ENCODE measurements at regions not wholly inside any gene's neighbourhood (a gene's known extent, or its start where the extent isn't known, plus 50 kb on each side); places are given as distances from the start of the nearest gene placed in this dataset.
"Not testable (repeated sequence)": the region's sequence is repeated elsewhere in the genome, so short reads cannot be mapped to it uniquely, and the experiment has no call there.

DNA sequence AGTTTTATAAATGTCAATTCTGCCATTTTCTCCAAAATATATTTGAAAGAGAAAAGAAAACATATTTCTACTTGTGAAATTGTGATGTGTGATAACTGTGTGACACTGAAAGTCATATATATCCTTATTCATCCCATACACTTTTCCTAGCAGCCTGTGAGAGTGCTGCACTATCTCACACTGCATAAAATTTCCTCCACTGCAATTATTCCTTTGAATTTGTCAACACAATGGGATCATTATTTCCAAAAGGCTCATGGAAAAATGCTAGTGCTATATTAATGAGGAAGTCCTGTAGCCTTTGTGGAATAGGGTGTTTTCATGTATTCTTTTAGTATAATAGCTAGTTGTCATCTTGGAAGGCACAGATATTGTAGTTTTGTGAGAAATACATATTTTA is 504.1 kb downstream of the RPL10L start:
- Histone ChIP-seq H3K9me3 (ENCODE audit: insufficient read depth, low read length) (no peaks in the 10 kb centered on the region), H3K9ac (ENCODE audit: insufficient read length, low read depth) (no peak overlapping the region), H3K27me3 (ENCODE audit: insufficient read depth, insufficient read length) (no peaks in the 10 kb centered on the region), H3K36me3 (ENCODE audit: insufficient read depth, insufficient read length, low read length) (no peaks in the 10 kb centered on the region), H3K4me3 (ENCODE audit: insufficient read length, low read depth) (no peak overlapping the region), H3K4me1 (ENCODE audit: insufficient read depth, insufficient read length) (no peaks in the 10 kb centered on the region)
- TF ChIP-seq SUZ12 (IDR thresholded peaks at IDR 0.05; ENCODE audit: extremely low read depth, insufficient read depth, insufficient read length) (no peak), ZNF274 (IDR thresholded peaks at IDR 0.05; ENCODE audit: low read depth, low read length) (no peak), YY1 (IDR thresholded peaks at IDR 0.05; ENCODE audit: insufficient read depth, insufficient read length) (no peak)
- no peak for DNase-seq (ENCODE audit: low read depth, low spot score)

DNA sequence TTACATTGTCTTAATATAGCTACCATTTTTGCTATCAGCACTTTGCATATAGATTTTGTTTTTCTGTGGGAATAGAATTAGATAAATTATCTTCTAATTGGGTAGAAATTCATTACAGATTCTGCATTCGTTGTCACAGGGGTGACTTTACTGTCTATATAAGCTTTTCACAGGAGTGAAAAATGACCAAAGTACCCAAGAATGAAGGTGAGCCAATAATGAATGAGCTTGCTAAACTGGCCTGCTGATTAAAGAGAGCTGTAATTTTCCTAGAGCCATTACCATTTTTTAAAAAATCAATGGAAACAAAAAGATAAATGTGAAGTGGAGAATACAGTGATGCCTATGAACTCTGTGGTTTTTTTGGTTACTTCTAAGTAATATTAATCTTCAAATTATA is 504.6 kb downstream of the RPL10L start:
- no peak for DNase-seq (ENCODE audit: low read depth, low spot score)
- H3K36me3 ChIP-seq (ENCODE audit: insufficient read depth, insufficient read length, low read length), result no peaks in the 10 kb centered on the region

DNA sequence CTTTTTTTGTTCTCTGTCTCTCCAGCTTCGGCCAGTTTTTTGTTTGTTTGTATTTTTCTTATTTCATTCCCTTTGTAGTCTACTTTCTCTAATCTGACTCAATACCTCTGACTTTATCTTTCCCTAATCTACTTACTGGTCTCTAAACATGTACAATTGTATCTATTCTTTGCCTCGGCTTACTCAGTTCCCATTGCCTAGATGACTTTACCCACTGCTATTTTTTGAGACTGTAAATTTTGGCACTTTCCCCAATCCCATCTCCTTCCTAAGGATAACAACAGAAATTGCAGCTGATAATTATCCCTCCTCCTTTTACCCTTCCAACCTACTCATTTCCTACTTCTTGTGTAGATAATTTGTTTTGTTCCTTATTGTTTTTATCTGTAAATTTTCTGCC is 511.1 kb downstream of the RPL10L start:
- H3K9ac ChIP-seq (ENCODE audit: insufficient read length, low read depth), result no peak overlapping the region
- H3K27me3 ChIP-seq (ENCODE audit: insufficient read depth, insufficient read length), result no peaks in the 10 kb centered on the region
- no peaks in the 10 kb centered on the region for H3K4me1 ChIP-seq (ENCODE audit: insufficient read depth, insufficient read length)
- no peak for TF ChIP-seq ZNF274 (IDR thresholded peaks at IDR 0.05; ENCODE audit: low read depth, low read length)
- no peak for TF ChIP-seq SUZ12 (IDR thresholded peaks at IDR 0.05; ENCODE audit: extremely low read depth, insufficient read depth, insufficient read length)
- no peak for TF ChIP-seq YY1 (IDR thresholded peaks at IDR 0.05; ENCODE audit: insufficient read depth, insufficient read length)
- no peak overlapping the region for H3K4me3 ChIP-seq (ENCODE audit: insufficient read length, low read depth)
- H3K36me3 ChIP-seq (ENCODE audit: insufficient read depth, insufficient read length, low read length), result no peaks in the 10 kb centered on the region
- H3K9me3 ChIP-seq (ENCODE audit: insufficient read depth, low read length), result no peaks in the 10 kb centered on the region
- no peak for DNase-seq (ENCODE audit: low read depth, low spot score)

More for the DNA sequence above, 504.6 kb downstream of the RPL10L start:
- Histone ChIP-seq H3K4me1 (ENCODE audit: insufficient read depth, insufficient read length) (no peaks in the 10 kb centered on the region), H3K27me3 (ENCODE audit: insufficient read depth, insufficient read length) (no peaks in the 10 kb centered on the region), H3K9ac (ENCODE audit: insufficient read length, low read depth) (no peak overlapping the region), H3K4me3 (ENCODE audit: insufficient read length, low read depth) (no peak overlapping the region), H3K9me3 (ENCODE audit: insufficient read depth, low read length) (no peaks in the 10 kb centered on the region)
- TF ChIP-seq ZNF274 (IDR thresholded peaks at IDR 0.05; ENCODE audit: low read depth, low read length) (no peak), SUZ12 (IDR thresholded peaks at IDR 0.05; ENCODE audit: extremely low read depth, insufficient read depth, insufficient read length) (no peak), YY1 (IDR thresholded peaks at IDR 0.05; ENCODE audit: insufficient read depth, insufficient read length) (no peak)

DNA sequence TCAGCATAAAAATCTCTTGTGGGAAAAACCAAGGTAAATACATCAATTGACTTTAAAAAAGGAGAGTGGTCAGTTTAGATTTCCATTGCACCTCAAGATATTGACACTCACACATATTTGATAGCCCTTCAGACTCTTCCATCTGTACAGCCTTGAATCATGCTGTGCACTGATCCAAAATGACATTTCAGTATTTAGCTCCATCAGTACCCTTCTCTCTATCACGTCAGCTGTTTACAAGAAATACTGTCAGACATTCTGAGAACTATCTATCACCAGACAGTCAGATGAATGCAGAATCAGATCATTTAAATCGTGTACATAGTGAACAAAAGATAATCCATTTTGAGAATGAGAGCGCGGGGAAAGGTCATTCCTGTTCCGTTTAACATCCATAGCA is 511.9 kb downstream of the RPL10L start:
- Histone ChIP-seq H3K36me3 (ENCODE audit: insufficient read depth, insufficient read length, low read length) (no peaks in the 10 kb centered on the region), H3K4me1 (ENCODE audit: insufficient read depth, insufficient read length) (no peaks in the 10 kb centered on the region), H3K27me3 (ENCODE audit: insufficient read depth, insufficient read length) (no peaks in the 10 kb centered on the region), H3K9ac (ENCODE audit: insufficient read length, low read depth) (no peak overlapping the region), H3K9me3 (ENCODE audit: insufficient read depth, low read length) (no peaks in the 10 kb centered on the region), H3K4me3 (ENCODE audit: insufficient read length, low read depth) (no peak overlapping the region)
- DNase-seq (ENCODE audit: low read depth, low spot score), result no peak
- TF ChIP-seq ZNF274 (IDR thresholded peaks at IDR 0.05; ENCODE audit: low read depth, low read length) (no peak), YY1 (IDR thresholded peaks at IDR 0.05; ENCODE audit: insufficient read depth, insufficient read length) (no peak), SUZ12 (IDR thresholded peaks at IDR 0.05; ENCODE audit: extremely low read depth, insufficient read depth, insufficient read length) (no peak)

DNA sequence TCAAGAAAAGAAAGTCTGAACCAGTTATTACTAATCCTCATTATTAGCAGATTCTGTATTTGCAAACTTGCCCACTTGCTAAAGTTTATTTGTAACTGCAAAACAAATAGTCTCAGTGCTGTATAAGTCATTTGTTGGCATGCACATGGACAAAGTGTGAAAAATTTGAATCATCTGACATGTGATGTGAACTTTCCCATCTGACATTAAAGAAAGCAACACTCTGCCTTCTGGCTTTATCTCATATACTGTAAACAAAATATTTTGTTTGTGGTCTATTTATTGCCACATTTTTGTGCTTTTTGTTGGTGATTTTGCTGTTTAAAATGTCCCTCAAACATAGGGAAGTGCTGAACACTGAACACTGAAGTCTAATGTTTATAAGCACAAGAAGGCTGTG is 513.8 kb downstream of the RPL10L start:
- H3K9me3 ChIP-seq (ENCODE audit: insufficient read depth, low read length), result no peaks in the 10 kb centered on the region
- H3K9ac ChIP-seq (ENCODE audit: insufficient read length, low read depth), result no peak overlapping the region
- no peaks in the 10 kb centered on the region for H3K4me1 ChIP-seq (ENCODE audit: insufficient read depth, insufficient read length)
- DNase-seq (ENCODE audit: low read depth, low spot score), result no peak
- H3K4me3 ChIP-seq (ENCODE audit: insufficient read length, low read depth), result no peak overlapping the region
- H3K36me3 ChIP-seq (ENCODE audit: insufficient read depth, insufficient read length, low read length), result no peaks in the 10 kb centered on the region
- H3K27me3 ChIP-seq (ENCODE audit: insufficient read depth, insufficient read length), result no peaks in the 10 kb centered on the region
- no peak for TF ChIP-seq ZNF274 (IDR thresholded peaks at IDR 0.05; ENCODE audit: low read depth, low read length)
- no peak for TF ChIP-seq YY1 (IDR thresholded peaks at IDR 0.05; ENCODE audit: insufficient read depth, insufficient read length)
- TF ChIP-seq SUZ12 (IDR thresholded peaks at IDR 0.05; ENCODE audit: extremely low read depth, insufficient read depth, insufficient read length), result no peak

DNA sequence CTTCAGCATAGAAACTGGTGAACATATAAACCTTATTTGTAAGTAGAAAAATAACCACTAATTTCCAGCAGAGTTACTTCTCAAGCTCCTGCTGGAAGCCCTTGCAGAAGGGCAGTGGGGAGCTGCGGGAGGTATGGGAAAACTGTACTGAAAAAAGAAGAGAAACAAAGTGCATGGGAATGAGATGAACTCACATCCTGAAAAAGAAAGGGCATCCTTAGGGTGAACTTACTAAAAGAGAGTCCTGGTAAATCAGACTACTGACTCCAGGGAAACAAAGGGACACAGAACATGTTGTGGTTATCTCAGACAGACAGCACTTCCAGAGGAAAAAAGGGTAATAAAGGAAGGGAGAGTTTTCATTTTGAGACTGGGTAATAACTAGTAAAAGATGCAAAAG is 515.1 kb downstream of the RPL10L start:
- no peaks in the 10 kb centered on the region for H3K9me3 ChIP-seq (ENCODE audit: insufficient read depth, low read length)
- H3K4me3 ChIP-seq (ENCODE audit: insufficient read length, low read depth), result no peak overlapping the region
- TF ChIP-seq YY1 (IDR thresholded peaks at IDR 0.05; ENCODE audit: insufficient read depth, insufficient read length), result no peak
- no peak for TF ChIP-seq ZNF274 (IDR thresholded peaks at IDR 0.05; ENCODE audit: low read depth, low read length)
- no peak for TF ChIP-seq SUZ12 (IDR thresholded peaks at IDR 0.05; ENCODE audit: extremely low read depth, insufficient read depth, insufficient read length)
- H3K4me1 ChIP-seq (ENCODE audit: insufficient read depth, insufficient read length), result no peaks in the 10 kb centered on the region
- no peaks in the 10 kb centered on the region for H3K36me3 ChIP-seq (ENCODE audit: insufficient read depth, insufficient read length, low read length)
- H3K9ac ChIP-seq (ENCODE audit: insufficient read length, low read depth), result no peak overlapping the region
- DNase-seq (ENCODE audit: low read depth, low spot score), result no peak
- H3K27me3 ChIP-seq (ENCODE audit: insufficient read depth, insufficient read length), result no peaks in the 10 kb centered on the region

DNA sequence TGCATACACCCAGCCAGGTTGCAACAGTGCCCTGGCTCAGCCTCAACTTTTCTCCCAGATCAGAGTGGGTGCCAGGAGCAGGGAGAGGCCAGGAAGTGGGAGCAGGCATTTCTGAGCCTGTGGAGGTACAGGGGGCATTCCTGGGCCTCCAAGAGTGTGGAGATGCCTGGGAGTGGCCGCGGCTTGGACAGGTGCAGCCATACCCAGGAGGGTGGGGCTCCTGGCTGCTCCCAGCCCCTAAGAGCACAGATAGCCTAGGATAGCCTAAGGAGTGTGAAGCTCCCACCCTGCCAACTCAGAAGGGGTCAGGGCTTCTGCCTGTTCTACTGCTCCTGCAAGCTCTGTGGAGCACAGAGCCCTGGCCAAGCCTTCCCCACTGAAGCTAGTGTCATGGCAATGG is 543.4 kb downstream of the RPL10L start:
- no peak overlapping the region for H3K4me3 ChIP-seq (ENCODE audit: insufficient read length, low read depth)
- H3K27me3 ChIP-seq (ENCODE audit: insufficient read depth, insufficient read length), result no peaks in the 10 kb centered on the region
- no peak for DNase-seq (ENCODE audit: low read depth, low spot score)
- no peak for TF ChIP-seq SUZ12 (IDR thresholded peaks at IDR 0.05; ENCODE audit: extremely low read depth, insufficient read depth, insufficient read length)
- no peak for TF ChIP-seq YY1 (IDR thresholded peaks at IDR 0.05; ENCODE audit: insufficient read depth, insufficient read length)
- TF ChIP-seq ZNF274 (IDR thresholded peaks at IDR 0.05; ENCODE audit: low read depth, low read length), result no peak
- H3K36me3 ChIP-seq (ENCODE audit: insufficient read depth, insufficient read length, low read length), result no peaks in the 10 kb centered on the region
- no peaks in the 10 kb centered on the region for H3K4me1 ChIP-seq (ENCODE audit: insufficient read depth, insufficient read length)
- no peak overlapping the region for H3K9ac ChIP-seq (ENCODE audit: insufficient read length, low read depth)
- H3K9me3 ChIP-seq (ENCODE audit: insufficient read depth, low read length), result peaks cover 20% of the 10 kb centered on the region; the same call in 1 of the 2 replicates

DNA sequence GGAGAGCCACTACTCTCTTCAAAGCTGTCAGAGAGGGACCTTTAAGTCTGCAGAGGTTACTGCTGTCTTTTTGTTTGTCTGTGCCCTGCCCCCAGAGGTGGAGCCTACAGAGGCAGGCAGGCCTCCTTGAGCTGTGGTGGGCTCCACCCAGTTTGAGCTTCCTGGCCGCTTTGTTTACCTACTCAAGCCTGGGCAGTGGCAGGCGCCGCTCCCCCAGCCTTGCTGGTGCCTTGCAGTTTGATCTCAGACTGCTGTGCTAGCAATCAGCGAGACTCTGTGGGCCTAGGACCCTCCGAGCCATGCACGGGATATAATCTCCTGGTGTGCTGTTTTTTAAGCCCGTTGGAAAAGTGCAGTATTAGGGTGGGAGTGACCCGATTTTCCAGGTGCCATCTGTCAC is 550.7 kb downstream of the RPL10L start:
- not testable (repeated sequence) for H3K9me3 ChIP-seq (ENCODE audit: insufficient read depth, low read length); H3K4me1 ChIP-seq (ENCODE audit: insufficient read depth, insufficient read length); H3K9ac ChIP-seq (ENCODE audit: insufficient read length, low read depth); H3K4me3 ChIP-seq (ENCODE audit: insufficient read length, low read depth); H3K36me3 ChIP-seq (ENCODE audit: insufficient read depth, insufficient read length, low read length); H3K27me3 ChIP-seq (ENCODE audit: insufficient read depth, insufficient read length); DNase-seq (ENCODE audit: low read depth, low spot score)
